SK-N-SH (cell line): ENCODE measurements at regions not wholly inside any gene's neighbourhood (a gene's known extent, or its start where the extent isn't known, plus 50 kb on each side); places are given as distances from the start of the nearest gene placed in this dataset.

ENCODE experiments used
- CTCF ChIA-PET: fragments of 300-600, 350-600 bp; formaldehyde crosslinking; extraction: SDS; loops from one replicate; lab custom pipeline; 2021; lab: Yijun Ruan, JAX
- POLR2A ChIA-PET: fragments of 350-600 bp; sonication (Branson Sonifier 250); formaldehyde crosslinking; extraction: SDS; loops from one replicate; lab custom pipeline; 2020; ENCODE audit warnings: antibody characterized with exemption, inconsistent platforms; lab: Yijun Ruan, JAX
- DNase-seq: peaks from one replicate; pipeline ENCODE4 v3.0.0; 2012
- H2AFZ ChIP-seq: fragments of 200-600 bp; sonication (generic); 2 replicates; pipeline ENCODE4 v1.8.1; 2016; ENCODE audit warnings: antibody characterized with exemption, mild to moderate bottlenecking, low read depth
- H3F3A ChIP-seq: fragments of 200-600 bp; sonication (generic); replicated peaks from 2 replicates; pipeline ENCODE3; 2016; ENCODE audit warnings: antibody characterized with exemption, mild to moderate bottlenecking; ENCODE audit not compliant: insufficient read depth
- H3K27ac ChIP-seq, 2 experiments: fragments of 200-500 bp in 1 of 2; fragments of 200-600 bp in 1 of 2; sonication (Bioruptor generic) in 1 of 2; sonication (generic), shearing (Covaris generic) in 1 of 2; 2 replicates each; pipeline versions ENCODE4 v1.5.1 to v1.6.1; 2014 to 2016; ENCODE audit warnings: low read depth in 2 of 2, inconsistent platforms in 1 of 2, low read length in 1 of 2, mild to moderate bottlenecking in 1 of 2, mixed read lengths in 1 of 2
- H3K27me3 ChIP-seq: fragments of 200-600 bp; sonication (generic), shearing (Covaris generic); 2 replicates; pipeline ENCODE4 v1.6.1; 2016; ENCODE audit warnings: mixed run types; ENCODE audit not compliant: insufficient read depth
- H3K36me3 ChIP-seq, 2 experiments: fragments of 200-500 bp in 1 of 2; fragments of 200-600 bp in 1 of 2; sonication (Bioruptor generic) in 1 of 2; sonication (generic) in 1 of 2; replicated peaks in 1 of 2; 2 replicates each; pipeline versions ENCODE3 to v1.5.1; 2014 to 2016; ENCODE audit warnings: low read length in 1 of 2, mild to moderate bottlenecking in 1 of 2; ENCODE audit not compliant: insufficient read depth in 2 of 2, control insufficient read depth in 1 of 2
- H3K4me1 ChIP-seq, 2 experiments: fragments of 200-500 bp in 1 of 2; fragments of 200-600 bp in 1 of 2; sonication (Bioruptor generic) in 1 of 2; sonication (generic), shearing (Covaris generic) in 1 of 2; 2 replicates each; pipeline versions ENCODE4 v1.5.1 to v1.6.1; 2014 to 2016; ENCODE audit warnings: low read depth in 1 of 2, low read length in 1 of 2, mixed run types in 1 of 2; ENCODE audit not compliant: insufficient read depth in 2 of 2, control insufficient read depth in 1 of 2
- H3K4me2 ChIP-seq: fragments of 200-600 bp; sonication (generic), shearing (Covaris generic); 2 replicates; pipeline ENCODE4 v1.6.1; 2017; ENCODE audit warnings: mixed run types
- H3K4me3 ChIP-seq, 2 experiments: fragments of 200-500 bp in 1 of 2; fragments of 200-600 bp in 1 of 2; sonication (Bioruptor generic) in 1 of 2; sonication (generic), shearing (Covaris generic) in 1 of 2; 2 replicates each; pipeline versions ENCODE4 v1.5.1 to v1.8.1; 2014 to 2016; ENCODE audit warnings: low read depth in 2 of 2, inconsistent platforms in 1 of 2, low read length in 1 of 2, mild to moderate bottlenecking in 1 of 2, mixed read lengths in 1 of 2, moderate library complexity in 1 of 2
- H3K79me2 ChIP-seq: fragments of 200-600 bp; sonication (generic); 2 replicates; pipeline ENCODE4 v1.8.1; 2017; ENCODE audit warnings: mild to moderate bottlenecking; ENCODE audit not compliant: insufficient read depth
- H3K9ac ChIP-seq: fragments of 200-600 bp; sonication (generic); 2 replicates; pipeline ENCODE4 v1.6.1; 2017; ENCODE audit warnings: mixed run types
- H3K9me2 ChIP-seq: fragments of 200-600 bp; sonication (generic); 2 replicates; pipeline ENCODE4 v1.6.1; 2017; ENCODE audit warnings: mixed run types
- H3K9me3 ChIP-seq: fragments of 200-600 bp; sonication (generic); 2 replicates; pipeline ENCODE4 v1.6.1; 2017; ENCODE audit warnings: mixed run types, mild to moderate bottlenecking, moderate library complexity
- H4K20me1 ChIP-seq: fragments of 200-600 bp; sonication (generic); 2 replicates; pipeline ENCODE4 v1.6.1; 2017; ENCODE audit warnings: mild to moderate bottlenecking, mixed run types; ENCODE audit not compliant: insufficient read depth
- CTCF ChIP-seq: fragments of 200-600 bp; sonication (generic); IDR thresholded peaks from 2 replicates; pipeline ENCODE4 v1.6.1; 2017; ENCODE audit warnings: antibody characterized with exemption, mild to moderate bottlenecking, moderate library complexity
- ELF1 ChIP-seq: IDR thresholded peaks from 2 replicates; pipeline ENCODE4 v1.4.0; 2012
- EZH2phosphoT487 ChIP-seq: fragments of 200-600 bp; sonication (generic); IDR thresholded peaks from 2 replicates; pipeline ENCODE4 v1.6.1; 2017; ENCODE audit warnings: low read depth, mixed run types, mild to moderate bottlenecking, antibody characterized with exemption, moderate library complexity, borderline replicate concordance
- FOXJ3 ChIP-seq: sonication (generic); formaldehyde crosslinking; IDR thresholded peaks from 2 replicates; pipeline ENCODE4 v1.5.1; 2020; ENCODE audit warnings: mild to moderate bottlenecking, missing genetic modification reagents
- GATA2 ChIP-seq: sonication (generic); formaldehyde crosslinking; IDR thresholded peaks from 2 replicates; pipeline ENCODE4 v1.5.0; 2020; ENCODE audit warnings: mild to moderate bottlenecking, missing genetic modification reagents
- JUND ChIP-seq: IDR thresholded peaks from 2 replicates; pipeline ENCODE4 v1.4.0; 2012
- MEF2A ChIP-seq: IDR thresholded peaks from 2 replicates; pipeline ENCODE4 v1.4.0; 2012; ENCODE audit warnings: low read depth, borderline replicate concordance
- NRF1 ChIP-seq: IDR thresholded peaks from 2 replicates; pipeline ENCODE4 v1.6.1; 2012; ENCODE audit warnings: low read depth, mild to moderate bottlenecking, low read length
- POLR2AphosphoS5 ChIP-seq: IDR thresholded peaks from 2 replicates; pipeline ENCODE4 v1.6.1; 2012; ENCODE audit warnings: low read depth, low read length
- RAD21 ChIP-seq: IDR thresholded peaks from 2 replicates; pipeline ENCODE4 v1.6.1; 2012; ENCODE audit warnings: mild to moderate bottlenecking, low read length
- REST ChIP-seq: IDR thresholded peaks from 2 replicates; pipeline ENCODE4 v1.6.1; 2012; ENCODE audit warnings: mild to moderate bottlenecking, low read depth, low read length, moderate library complexity
- RFX5 ChIP-seq: IDR thresholded peaks from 2 replicates; pipeline ENCODE4 v1.6.1; 2012; ENCODE audit warnings: mild to moderate bottlenecking, improper control_type of control experiment, low read length
- RXRA ChIP-seq: IDR thresholded peaks from 2 replicates; pipeline ENCODE4 v1.4.0; 2012; ENCODE audit warnings: low read depth, mild to moderate bottlenecking, borderline replicate concordance
- SIN3A ChIP-seq: IDR thresholded peaks from 2 replicates; pipeline ENCODE4 v1.6.1; 2012; ENCODE audit warnings: low read depth, mild to moderate bottlenecking, low read length, moderate library complexity, borderline replicate concordance
- TAF1 ChIP-seq: IDR thresholded peaks from 2 replicates; pipeline ENCODE4 v1.6.1; 2012; ENCODE audit warnings: low read depth, mild to moderate bottlenecking, low read length, moderate library complexity, borderline replicate concordance
- USF1 ChIP-seq: IDR thresholded peaks from 2 replicates; pipeline ENCODE4 v1.4.0; 2012; ENCODE audit warnings: low read depth, borderline replicate concordance
- ZBTB33 ChIP-seq: IDR thresholded peaks from 2 replicates; pipeline ENCODE4 v1.4.0; 2012; ENCODE audit warnings: low read depth, borderline replicate concordance
- WGBS: methylation state at CpG from one replicate; pipeline ENCODE4 v1.1.6; 2017; ENCODE audit warnings: low lambda C conversion rate; 5-methylcytosine and 5-hydroxymethylcytosine counted together
- TF ChIP-seq, protein P1 (sequence below): fragments of 150-350 bp; IDR thresholded peaks from 2 replicates; pipeline ENCODE4 v1.6.1; 2017; ENCODE audit warnings: antibody characterized with exemption, low read length, low read depth, borderline replicate concordance
- TF ChIP-seq, protein P2 (sequence below): IDR thresholded peaks from 2 replicates; pipeline ENCODE4; 2012
- TF ChIP-seq, protein P3 (sequence below): IDR thresholded peaks from 2 replicates; pipeline ENCODE4 v1.4.0; 2012; ENCODE audit warnings: low read depth

DNA sequence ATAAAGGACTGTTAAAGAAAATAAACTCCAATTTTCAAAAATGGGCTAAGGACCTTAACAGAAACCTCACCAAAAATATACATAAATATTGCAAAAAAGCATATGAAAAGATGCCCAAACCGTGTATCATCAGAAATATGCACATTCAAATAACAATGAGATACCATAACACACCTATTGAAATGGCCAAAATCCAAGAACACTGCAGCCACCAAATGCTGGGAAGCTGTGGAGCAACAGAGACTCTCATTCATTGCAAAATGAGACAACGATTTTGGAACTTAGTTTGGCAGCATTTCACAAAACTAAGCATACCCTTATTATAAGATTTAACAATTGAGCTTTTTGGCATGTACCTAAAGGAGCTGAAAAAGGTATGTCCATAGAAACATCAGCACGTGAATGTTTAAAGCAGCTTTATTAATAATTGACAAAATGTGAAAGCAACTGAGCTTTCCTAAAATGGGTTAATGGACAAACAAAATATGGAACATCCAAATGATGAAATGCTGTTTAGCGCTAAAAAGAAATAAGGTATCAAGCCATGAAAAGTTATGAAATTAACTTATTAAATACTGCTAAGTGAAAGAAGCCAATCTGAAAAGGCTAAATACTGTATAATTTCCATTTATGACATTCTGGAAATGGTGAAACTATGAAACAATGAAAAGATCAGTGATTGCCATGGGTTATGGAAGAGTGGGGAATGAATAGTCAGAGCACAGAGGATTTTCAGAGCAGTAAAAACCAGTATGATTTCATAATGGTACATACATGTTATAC lies 592.6 kb upstream of the ADGRB3 start:
- H3K36me3 ChIP-seq, result no peaks in the 10 kb centered on the region
- 0 out of 2 replicates have a peak, but pooled peaks cover 3% of the 10 kb centered on the region for H3K9me2 ChIP-seq
- H3K9ac ChIP-seq, result no peak overlapping the region
- no peaks in the 10 kb centered on the region for H3K4me1 ChIP-seq
- POLR2A ChIA-PET, result no interaction called here
- no peaks in the 10 kb centered on the region for H4K20me1 ChIP-seq
- no peaks in the 10 kb centered on the region for H3K79me2 ChIP-seq
- no peaks in the 10 kb centered on the region for H3K27me3 ChIP-seq
- CTCF ChIA-PET, result no interaction called here
- 28% methylated on average over 4 of the region's 4 CpGs for WGBS
- no peak overlapping the region for H3K4me3 ChIP-seq
- no peak for TF ChIP-seq JUND
- TF ChIP-seq, protein P1, sequence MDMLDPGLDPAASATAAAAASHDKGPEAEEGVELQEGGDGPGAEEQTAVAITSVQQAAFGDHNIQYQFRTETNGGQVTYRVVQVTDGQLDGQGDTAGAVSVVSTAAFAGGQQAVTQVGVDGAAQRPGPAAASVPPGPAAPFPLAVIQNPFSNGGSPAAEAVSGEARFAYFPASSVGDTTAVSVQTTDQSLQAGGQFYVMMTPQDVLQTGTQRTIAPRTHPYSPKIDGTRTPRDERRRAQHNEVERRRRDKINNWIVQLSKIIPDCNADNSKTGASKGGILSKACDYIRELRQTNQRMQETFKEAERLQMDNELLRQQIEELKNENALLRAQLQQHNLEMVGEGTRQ, result no peak
- TF ChIP-seq RXRA, result no peak
- no peak for TF ChIP-seq REST
- no peak for TF ChIP-seq TAF1
- TF ChIP-seq, protein P2, sequence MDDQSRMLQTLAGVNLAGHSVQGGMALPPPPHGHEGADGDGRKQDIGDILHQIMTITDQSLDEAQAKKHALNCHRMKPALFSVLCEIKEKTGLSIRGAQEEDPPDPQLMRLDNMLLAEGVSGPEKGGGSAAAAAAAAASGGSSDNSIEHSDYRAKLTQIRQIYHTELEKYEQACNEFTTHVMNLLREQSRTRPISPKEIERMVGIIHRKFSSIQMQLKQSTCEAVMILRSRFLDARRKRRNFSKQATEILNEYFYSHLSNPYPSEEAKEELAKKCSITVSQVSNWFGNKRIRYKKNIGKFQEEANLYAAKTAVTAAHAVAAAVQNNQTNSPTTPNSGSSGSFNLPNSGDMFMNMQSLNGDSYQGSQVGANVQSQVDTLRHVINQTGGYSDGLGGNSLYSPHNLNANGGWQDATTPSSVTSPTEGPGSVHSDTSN, result no peak
- no peak for TF ChIP-seq EZH2phosphoT487
- TF ChIP-seq USF1, result no peak
- TF ChIP-seq ELF1, result no peak
- no peak for TF ChIP-seq SIN3A
- TF ChIP-seq NRF1, result no peak
- no peak for TF ChIP-seq GATA2 (CRISPR knock-in tag)
- no peak for TF ChIP-seq FOXJ3 (CRISPR knock-in tag)
- no peak for TF ChIP-seq MEF2A
- TF ChIP-seq RAD21, result no peak
- TF ChIP-seq POLR2AphosphoS5, result no peak
- no peak for TF ChIP-seq RFX5
- no peak for TF ChIP-seq CTCF
- TF ChIP-seq, protein P3, sequence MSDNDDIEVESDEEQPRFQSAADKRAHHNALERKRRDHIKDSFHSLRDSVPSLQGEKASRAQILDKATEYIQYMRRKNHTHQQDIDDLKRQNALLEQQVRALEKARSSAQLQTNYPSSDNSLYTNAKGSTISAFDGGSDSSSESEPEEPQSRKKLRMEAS, result no peak
- no peak for TF ChIP-seq ZBTB33
- H3K27ac ChIP-seq, result no peak overlapping the region
- no peaks in the 10 kb centered on the region for H3K9me3 ChIP-seq
- H3K4me2 ChIP-seq, result no peak overlapping the region
- no peak overlapping the region for H2AFZ ChIP-seq
- no peaks in the 10 kb centered on the region for H3F3A ChIP-seq
- no peak for DNase-seq
